B cell (primary cell): ENCODE measurements at regions not wholly inside any gene's neighbourhood (a gene's known extent, or its start where the extent isn't known, plus 50 kb on each side); places are given as distances from the start of the nearest gene placed in this dataset.

Experiments
- ATAC-seq: fragments of 200-7000 bp; cut with Tn5 transposase; one replicate; pipeline ENCODE4 v1.10.0; 2021; ENCODE audit warnings: low read depth, mild to moderate bottlenecking, moderate number of reproducible peaks, moderate library complexity
- CTCF ChIA-PET: fragments of 350-600 bp; sonication (Branson Sonifier 250); formaldehyde crosslinking; loops from one replicate; lab custom pipeline; 2021; ENCODE audit warnings: antibody characterized with exemption, inconsistent platforms; lab: Charles Lee
- POLR2A ChIA-PET: fragments of 350-600 bp; sonication (Branson Sonifier 250); formaldehyde crosslinking; loops from one replicate; lab custom pipeline; 2021; ENCODE audit warnings: antibody characterized with exemption; lab: Charles Lee
- DNase-seq: peaks from one replicate; pipeline ENCODE4 v3.0.0; 2013
- H2AFZ ChIP-seq: 2 replicates; pipeline ENCODE4 v1.6.1; 2012; ENCODE audit warnings: mild to moderate bottlenecking, low read depth, low read length; ENCODE audit not compliant: insufficient read depth, poor library complexity, severe bottlenecking
- H3K27ac ChIP-seq, 2 donors: 1 replicate in 1 of 2; 2 replicates in 1 of 2; pipeline ENCODE4 v1.5.1; 2012 to 2013; ENCODE audit warnings: low read length in 2 of 2, mild to moderate bottlenecking in 2 of 2, moderate library complexity in 1 of 2
- H3K27me3 ChIP-seq, 4 experiments: fragments of 200-600 bp in 1 of 4; sonication (generic) in 1 of 4; replicated peaks in 1 of 4; 1 replicate in 2 of 4; 2 replicates in 2 of 4; pipeline versions ENCODE4 v1.6.1 to v1.7.0; 2013 to 2016; ENCODE audit warnings: low read length in 3 of 4, mild to moderate bottlenecking in 2 of 4, mixed read lengths in 1 of 4, moderate library complexity in 1 of 4; ENCODE audit not compliant: insufficient read depth in 4 of 4, control insufficient read depth in 3 of 4; ENCODE audit errors: control extremely low read depth in 1 of 4
- H3K36me3 ChIP-seq, 2 experiments: replicated peaks in 1 of 2; 1 replicate in 1 of 2; 2 replicates in 1 of 2; pipeline versions ENCODE4 v1.6.1 to v1.7.1; 2013; ENCODE audit warnings: low read length in 1 of 2; ENCODE audit not compliant: insufficient read depth in 2 of 2, control insufficient read depth in 1 of 2; ENCODE audit errors: control extremely low read depth in 1 of 2, extremely low read depth in 1 of 2
- H3K4me1 ChIP-seq, 2 donors: fragments of 200-600 bp in 1 of 2; sonication (generic) in 1 of 2; 1 replicate in 1 of 2; 2 replicates in 1 of 2; pipeline versions ENCODE4 v1.5.1 to v1.6.1; 2013 to 2017; ENCODE audit warnings: low read length in 2 of 2; ENCODE audit not compliant: control insufficient read depth in 2 of 2, insufficient read depth in 2 of 2
- H3K4me2 ChIP-seq: replicated peaks from 2 replicates; pipeline ENCODE3; 2012; ENCODE audit warnings: mild to moderate bottlenecking, low read depth, low read length; ENCODE audit not compliant: poor library complexity, severe bottlenecking
- H3K4me3 ChIP-seq, 5 experiments: fragments of 200-600 bp in 1 of 5; sonication (generic) in 1 of 5; 1 replicate in 3 of 5; 2 replicates in 2 of 5; pipeline versions ENCODE4 v1.5.1 to v1.7.0; 2011 to 2016; ENCODE audit warnings: low read length in 4 of 5, mild to moderate bottlenecking in 4 of 5, low read depth in 2 of 5, control low read depth in 1 of 5, moderate library complexity in 1 of 5; ENCODE audit not compliant: insufficient read depth in 1 of 5; ENCODE audit errors: control extremely low read depth in 1 of 5, extremely low read depth in 1 of 5
- H3K79me2 ChIP-seq: fragments of 200-600 bp; sonication (generic); one replicate; pipeline ENCODE4 v1.6.0; 2016; ENCODE audit warnings: low read length; ENCODE audit not compliant: control insufficient read depth, insufficient read depth
- H3K9ac ChIP-seq: fragments of 200-600 bp; sonication (generic); 2 replicates; pipeline ENCODE4 v1.6.1; 2017; ENCODE audit warnings: mild to moderate bottlenecking, low read length, moderate library complexity
- H3K9me3 ChIP-seq, 3 donors: one replicate each; pipeline versions ENCODE4 v1.6.1 to v1.7.1; 2013; ENCODE audit warnings: low read length in 2 of 3; ENCODE audit not compliant: control insufficient read depth in 2 of 3, insufficient read depth in 1 of 3; ENCODE audit errors: control extremely low read depth in 1 of 3
- H4K20me1 ChIP-seq: 2 replicates; pipeline ENCODE4 v1.6.0; 2012; ENCODE audit warnings: mild to moderate bottlenecking, low read length; ENCODE audit not compliant: insufficient read depth, control insufficient read depth, poor library complexity, severe bottlenecking
- H3K27ac Mint-ChIP-seq: one replicate; pipeline ENCODE4 v1.8.0; 2021; ENCODE audit warnings: mixed read lengths
- H3K27me3 Mint-ChIP-seq: one replicate; pipeline ENCODE4 v1.8.0; 2021; ENCODE audit warnings: mixed read lengths
- H3K4me1 Mint-ChIP-seq: one replicate; pipeline ENCODE4 v1.8.0; 2021; ENCODE audit warnings: mixed read lengths
- H3K4me3 Mint-ChIP-seq: one replicate; pipeline ENCODE4 v1.8.0; 2021; ENCODE audit warnings: mixed read lengths
- H3K9me3 Mint-ChIP-seq: one replicate; pipeline ENCODE4 v1.8.0; 2022; ENCODE audit warnings: mixed read lengths; ENCODE audit not compliant: insufficient read depth
- CTCF ChIP-seq: fragments of 200-600 bp; IDR thresholded peaks from one replicate; pipeline ENCODE4 v1.8.0; 2022; ENCODE audit warnings: antibody characterized with exemption, mild to moderate bottlenecking
- EZH2 ChIP-seq: IDR thresholded peaks from 2 replicates; pipeline ENCODE4 v1.6.1; 2012; ENCODE audit warnings: borderline replicate concordance, low read depth, mild to moderate bottlenecking, moderate library complexity, low read length; ENCODE audit not compliant: insufficient read depth, poor library complexity, severe bottlenecking
- WGBS: methylation state at CpG from one replicate; pipeline ENCODE4 v1.1.5; 2013; ENCODE audit warnings: missing lambda C conversion rate; ENCODE audit not compliant: insufficient coverage; 5-methylcytosine and 5-hydroxymethylcytosine counted together
- intact Hi-C: fragments of 100-400 bp; cut with micrococcal nuclease; formaldehyde crosslinking; loops from one replicate; pipeline ENCODE4 v1.10.0; 2022

GRCh38 chr22:22080270-22080669, 97.7 kb upstream of the TOP3B start:
- H3K4me2 ChIP-seq, result no peak overlapping the region
- H3K27ac ChIP-seq, result no peak overlapping the region
- CTCF ChIA-PET, result interaction anchor here (1.5 kb wide), 1 partner anchor 108 kb away, joined by 5 read pairs; no protein-coding TSS in a partner anchor
- H4K20me1 ChIP-seq, result no peaks in the 10 kb centered on the region
- POLR2A ChIA-PET, result no interaction called here
- Mint-ChIP-seq H3K27ac (no peak overlapping the region), H3K4me1 (no peaks in the 10 kb centered on the region), H3K9me3 (no peaks in the 10 kb centered on the region), H3K4me3 (no peak overlapping the region), H3K27me3 (no peaks in the 10 kb centered on the region)
- H3K36me3 ChIP-seq, result no peaks in the 10 kb centered on the region
- H3K4me3 ChIP-seq, result no peak overlapping the region
- H3K4me1 ChIP-seq, result no peaks in the 10 kb centered on the region
- DNase-seq (no peak), ATAC-seq (no peak)
- TF ChIP-seq EZH2 (no peak), CTCF (no peak)
- H2AFZ ChIP-seq, result no peak overlapping the region
- no CpG with 5 or more reads among the region's 2 CpGs for WGBS
- H3K9ac ChIP-seq, result no peak overlapping the region
- no peaks in the 10 kb centered on the region for H3K79me2 ChIP-seq
- no peaks in the 10 kb centered on the region for H3K9me3 ChIP-seq
- no peaks in the 10 kb centered on the region for H3K27me3 ChIP-seq
- intact Hi-C loops, result no loop called here

- Histone ChIP-seq H3K9me3 (no peaks in the 10 kb centered on the region), H2AFZ (no peak overlapping the region), H3K36me3 (no peaks in the 10 kb centered on the region), H3K27ac (no peak overlapping the region), H3K9ac (no peak overlapping the region), H3K27me3 (no peaks in the 10 kb centered on the region), H3K4me2 (no peak overlapping the region), H3K4me1 (peaks cover 0 to 5% of the 10 kb centered on the region in 2 donors), H3K79me2 (no peaks in the 10 kb centered on the region), H4K20me1 (no peaks in the 10 kb centered on the region), H3K4me3 (no peak overlapping the region)
- DNase-seq (no peak), ATAC-seq (no peak)
- ChIA-PET CTCF (interaction anchor here (1.5 kb wide), 1 partner anchor 107 kb away, joined by 5 read pairs; no protein-coding TSS in a partner anchor), POLR2A (no interaction called here)
- Mint-ChIP-seq H3K27ac (no peak overlapping the region), H3K4me3 (no peak overlapping the region), H3K4me1 (peaks cover 3% of the 10 kb centered on the region), H3K9me3 (no peaks in the 10 kb centered on the region), H3K27me3 (no peaks in the 10 kb centered on the region)
- intact Hi-C loops, result no loop called here
- 60% methylated on average over 1 of the region's 6 CpGs for WGBS
- no peak for TF ChIP-seq EZH2
- no peak for TF ChIP-seq CTCF
Observed at GRCh38 chr22:22079404-22080148, 97.0 kb upstream of the TOP3B start.
